GM19455 (cell line): ENCODE measurements at regions not wholly inside any gene's neighbourhood (a gene's known extent, or its start where the extent isn't known, plus 50 kb on each side); places are given as distances from the start of the nearest gene placed in this dataset.
"Not testable (repeated sequence)": the region's sequence is repeated elsewhere in the genome, so short reads cannot be mapped to it uniquely, and the experiment has no call there.

Experiments
- ATAC-seq: cut with Tn5 transposase; IDR thresholded peaks from one replicate; pipeline ENCODE4 v1.9.1; 2021; ENCODE audit not compliant: unreplicated experiment

- no peak for ATAC-seq
Observed at GRCh38 chr3:35422101-35422500, 217.2 kb upstream of the ARPP21 start.

- ATAC-seq = no peak
Observed at GRCh38 chr3:35422836-35423601, 216.3 kb upstream of the ARPP21 start.

GRCh38 chr3:35426366-35426958 is 212.9 kb upstream of the ARPP21 start:
- no peak for ATAC-seq

GRCh38 chr3:35437381-35437780 is 201.9 kb upstream of the ARPP21 start:
- ATAC-seq = no peak

GRCh38 chr3:35438101-35438500 is 201.2 kb upstream of the ARPP21 start:
- no peak for ATAC-seq

GRCh38 chr3:35439663-35440062 is 199.7 kb upstream of the ARPP21 start:
- ATAC-seq = no peak

- ATAC-seq = no peak
Observed at GRCh38 chr3:35440826-35441225, 198.5 kb upstream of the ARPP21 start.

GRCh38 chr3:35446896-35447295 is 192.4 kb upstream of the ARPP21 start:
- ATAC-seq = no peak

GRCh38 chr3:35448121-35448520 is 191.2 kb upstream of the ARPP21 start:
- no peak for ATAC-seq

- no peak for ATAC-seq
Observed at GRCh38 chr3:35448681-35449080, 190.6 kb upstream of the ARPP21 start.

GRCh38 chr3:35454819-35455218 is 184.5 kb upstream of the ARPP21 start:
- ATAC-seq = not testable (repeated sequence)

- ATAC-seq = no peak
Observed at GRCh38 chr3:35473956-35474355, 165.4 kb upstream of the ARPP21 start.

- ATAC-seq = not testable (repeated sequence)
Observed at GRCh38 chr3:35482566-35482965, 156.8 kb upstream of the ARPP21 start.

GRCh38 chr3:35483131-35483530 is 156.2 kb upstream of the ARPP21 start:
- ATAC-seq = no peak

- no peak for ATAC-seq
Observed at GRCh38 chr3:35484929-35485530, 154.3 kb upstream of the ARPP21 start.

- ATAC-seq = no peak
Observed at GRCh38 chr3:35486295-35486694, 153.0 kb upstream of the ARPP21 start.

- no peak for ATAC-seq
Observed at GRCh38 chr3:35487376-35487775, 151.9 kb upstream of the ARPP21 start.

GRCh38 chr3:35488526-35488925 is 150.8 kb upstream of the ARPP21 start:
- ATAC-seq = no peak

GRCh38 chr3:35492841-35493240 is 146.5 kb upstream of the ARPP21 start:
- ATAC-seq = no peak

- no peak for ATAC-seq
Observed at GRCh38 chr3:35498506-35499210, 140.7 kb upstream of the ARPP21 start.

GRCh38 chr3:35500641-35501350 is 138.5 kb upstream of the ARPP21 start:
- ATAC-seq = no peak
